GOT3 (cell line): ENCODE measurements at regions not wholly inside any gene's neighbourhood (a gene's known extent, or its start where the extent isn't known, plus 50 kb on each side); places are given as distances from the start of the nearest gene placed in this dataset.
"Not testable (repeated sequence)": the region's sequence is repeated elsewhere in the genome, so short reads cannot be mapped to it uniquely, and the experiment has no call there.

Experiments used
- DNase-seq: peaks from one replicate; lab custom pipeline; 2025; ENCODE audit warnings: mixed read lengths; lab: John Stamatoyannopoulos, UW

DNA sequence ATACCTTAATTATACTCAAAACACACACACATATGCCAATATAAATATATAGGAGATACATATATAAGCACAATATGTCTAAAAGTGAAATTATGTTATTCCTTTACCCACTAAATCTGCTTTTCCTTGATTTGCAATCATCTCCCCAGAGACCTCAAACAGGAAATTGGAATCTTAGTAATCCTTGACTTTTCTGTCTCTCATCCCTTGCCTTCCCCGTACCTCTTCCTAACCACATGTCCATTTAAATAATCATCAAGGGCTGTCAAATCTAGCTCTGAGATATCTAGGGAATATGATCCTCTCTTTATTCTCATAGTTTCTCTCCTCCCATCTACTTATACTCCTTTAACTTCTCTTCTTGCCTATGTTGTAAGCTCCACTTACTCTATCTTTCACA is 336.6 kb downstream of the HGF start:
- no peak for DNase-seq

DNA sequence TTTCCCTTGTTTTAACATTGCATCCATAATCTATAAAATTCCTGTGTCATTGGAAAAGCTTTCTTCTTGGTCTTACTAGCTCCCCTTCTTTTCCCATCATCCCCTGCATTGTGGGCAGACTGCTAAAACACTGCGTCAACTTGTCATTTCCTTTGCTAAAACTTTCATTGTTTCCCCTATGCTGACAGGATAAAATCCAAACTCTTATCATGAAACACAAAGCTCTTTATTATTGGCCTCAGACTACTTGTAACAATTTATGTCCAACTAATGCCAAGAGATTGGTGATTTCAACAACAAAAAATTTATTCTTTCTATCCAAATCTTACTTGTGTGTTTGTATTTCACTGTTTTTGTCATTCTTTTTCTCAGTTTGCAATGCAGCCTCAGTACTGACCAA is 339.1 kb downstream of the HGF start:
- no peak for DNase-seq

DNA sequence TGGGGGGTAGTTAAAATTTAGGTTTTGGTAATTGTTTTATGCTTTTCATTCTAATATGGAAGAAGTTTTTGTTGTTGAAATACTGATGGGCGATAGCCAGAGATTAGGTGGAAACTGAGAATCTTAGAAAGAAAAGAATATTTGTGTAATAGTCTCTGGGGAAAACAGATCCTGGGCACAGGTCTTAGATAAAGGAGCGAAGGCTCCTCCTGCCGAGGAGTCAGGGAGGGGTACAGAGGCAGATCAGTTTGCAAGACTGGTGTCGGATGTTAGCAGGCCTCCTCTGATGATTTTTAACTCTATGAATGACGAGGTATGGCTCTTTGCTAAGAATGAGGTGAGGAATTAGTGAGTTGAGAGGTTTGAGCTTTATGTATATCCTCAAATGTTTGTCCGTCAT is 339.7 kb downstream of the HGF start:
- no peak for DNase-seq

GRCh38 chr7:81427461-81427860 is 342.4 kb downstream of the HGF start:
- DNase-seq: no peak

GRCh38 chr7:81420526-81421226 is 349.2 kb downstream of the HGF start:
- DNase-seq: no peak

GRCh38 chr7:81419731-81420130 is 350.1 kb downstream of the HGF start:
- DNase-seq: no peak

GRCh38 chr7:81416659-81417058 is 353.2 kb downstream of the HGF start:
- no peak for DNase-seq

DNA sequence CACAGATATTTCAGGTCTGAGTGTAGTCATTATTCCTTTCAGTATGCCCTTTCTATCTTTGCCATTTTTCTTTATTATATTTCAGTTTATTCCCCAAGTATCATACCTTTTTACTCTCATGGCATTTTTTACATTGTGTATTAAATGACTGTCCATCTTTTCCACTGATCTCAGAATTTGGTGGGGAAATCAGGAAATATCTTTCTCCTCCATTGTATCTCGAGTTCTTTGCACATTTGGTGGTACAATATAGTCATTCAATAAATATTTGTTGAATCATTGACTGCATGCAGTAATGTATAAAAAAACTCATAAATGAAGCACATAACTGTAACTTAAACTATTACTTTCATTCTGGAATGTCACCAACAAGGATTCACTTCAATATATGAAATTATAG is 354.7 kb downstream of the HGF start:
- DNase-seq: no peak

DNA sequence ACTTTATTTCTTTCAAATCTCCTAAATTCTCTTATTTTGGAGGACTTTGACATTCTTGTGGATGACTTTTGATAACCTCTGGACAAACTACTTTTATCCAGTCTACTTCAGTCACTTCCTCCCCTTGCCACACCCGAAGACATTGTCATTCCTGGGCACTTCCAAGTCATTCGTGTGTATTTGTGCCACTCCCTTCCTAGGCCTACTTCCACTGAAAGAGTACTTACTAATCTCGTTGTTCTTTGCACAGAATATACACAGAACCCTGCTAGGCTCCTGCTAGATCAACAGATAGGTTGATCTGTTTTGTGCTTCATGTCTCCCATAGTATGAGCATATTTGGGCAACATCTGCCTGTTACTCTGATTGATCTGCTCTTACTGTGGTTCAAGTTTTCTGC is 355.4 kb downstream of the HGF start:
- DNase-seq: no peak

- DNase-seq: no peak
These were observed 359.3 kb downstream of the HGF start for GRCh38 chr7:81410471-81411117.

GRCh38 chr7:81408728-81409127 is 361.1 kb downstream of the HGF start:
- no peak for DNase-seq

- no peak for DNase-seq
These were observed 362.8 kb downstream of the HGF start for GRCh38 chr7:81407094-81407493.

DNA sequence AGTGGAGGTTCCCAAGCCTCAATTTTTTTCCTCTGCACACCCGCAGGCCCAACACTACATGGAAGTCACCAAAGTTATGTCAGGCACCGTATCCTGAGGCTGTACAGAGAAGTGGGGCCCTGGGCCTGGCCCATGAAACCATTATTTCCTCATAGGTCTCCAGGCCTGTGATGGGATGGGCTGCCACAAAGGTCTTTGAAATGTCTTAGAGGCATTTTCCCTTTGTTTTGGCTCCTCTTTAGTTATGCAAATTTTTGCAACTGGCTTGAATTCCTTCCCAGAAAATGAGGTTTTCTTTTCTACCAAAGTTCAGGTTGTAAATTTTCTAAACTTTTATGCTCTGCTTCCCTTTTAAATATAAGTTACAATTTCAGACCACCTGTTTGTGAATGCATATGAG is 365.2 kb downstream of the HGF start:
- no peak for DNase-seq

GRCh38 chr7:81402227-81402626 is 367.6 kb downstream of the HGF start:
- no peak for DNase-seq

DNA sequence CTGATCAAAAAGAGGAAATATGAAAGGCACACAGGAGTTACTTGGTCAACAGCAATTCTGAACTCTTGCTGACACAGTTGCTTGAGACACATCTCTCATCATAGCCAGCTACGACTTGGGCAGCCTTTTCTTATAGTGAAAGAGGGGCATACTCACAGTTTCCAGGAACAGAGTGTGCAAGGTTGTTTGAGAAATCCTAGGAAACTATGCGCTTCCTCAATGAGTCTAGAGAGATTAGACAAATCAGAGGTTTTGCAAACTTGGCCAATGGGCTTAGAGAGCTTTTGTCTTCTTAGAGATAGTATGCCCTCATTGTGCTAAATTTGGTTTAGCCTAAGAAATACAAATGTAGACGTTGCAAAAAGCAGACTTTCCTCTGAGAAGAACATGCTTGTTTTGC is 370.4 kb downstream of the HGF start:
- no peak for DNase-seq

DNA sequence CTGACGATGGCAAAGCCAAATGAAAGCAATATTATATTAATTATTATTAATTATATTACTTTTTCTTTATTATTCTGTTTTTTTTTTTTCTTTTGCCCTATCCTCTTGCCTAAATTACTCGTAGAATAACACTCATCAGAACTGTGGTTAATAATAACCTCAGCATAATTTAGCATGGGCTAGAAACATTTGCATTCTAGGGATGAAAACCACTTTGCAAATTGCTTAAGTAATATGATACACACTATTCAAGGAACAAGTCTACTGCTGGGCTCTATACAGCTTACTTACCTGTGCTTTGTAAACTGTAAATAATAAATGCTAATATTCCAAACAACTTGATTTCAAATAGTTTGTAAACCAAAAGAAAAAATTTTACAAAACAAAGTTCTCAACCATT is 375.8 kb downstream of the HGF start:
- no peak for DNase-seq

DNA sequence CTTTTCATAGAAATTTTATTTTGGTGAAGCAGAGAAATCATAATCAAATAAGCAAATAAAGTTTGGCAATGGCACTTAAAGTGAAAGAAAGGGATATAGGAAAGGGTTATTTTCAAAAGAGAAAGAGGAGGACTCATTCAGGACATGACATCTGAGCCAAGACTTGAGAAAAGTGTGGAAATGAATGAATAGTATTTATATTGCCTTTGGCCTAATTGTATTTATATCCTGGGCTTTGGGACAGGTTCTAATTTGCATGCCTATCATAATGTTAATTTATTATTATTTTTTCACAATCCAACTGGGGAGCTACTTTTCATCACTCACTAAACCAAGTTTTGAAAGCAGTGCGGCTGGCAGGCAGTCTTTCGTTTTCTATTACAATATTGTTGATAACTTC is 376.8 kb downstream of the HGF start:
- DNase-seq: no peak

DNA sequence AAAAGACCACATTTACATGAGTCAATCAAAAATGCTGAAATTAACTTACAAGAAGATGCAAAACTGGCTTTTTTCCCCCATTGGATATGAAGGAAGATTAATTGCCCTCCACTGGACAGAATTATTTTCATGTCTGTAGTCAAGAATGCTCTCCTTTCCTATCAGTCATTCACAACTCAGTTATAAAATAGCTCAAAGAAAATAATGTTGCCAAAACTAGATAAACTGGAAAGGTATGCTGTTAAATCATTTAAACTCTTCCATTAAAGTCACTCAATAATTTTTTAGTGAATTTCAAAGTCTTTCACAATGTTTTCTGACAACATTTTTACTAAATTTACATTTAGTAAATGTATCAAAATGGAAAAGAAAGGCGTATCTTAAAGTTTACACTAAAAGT is 384.5 kb downstream of the HGF start:
- DNase-seq: no peak

GRCh38 chr7:81383846-81384245 is 386.0 kb downstream of the HGF start:
- DNase-seq: no peak

DNA sequence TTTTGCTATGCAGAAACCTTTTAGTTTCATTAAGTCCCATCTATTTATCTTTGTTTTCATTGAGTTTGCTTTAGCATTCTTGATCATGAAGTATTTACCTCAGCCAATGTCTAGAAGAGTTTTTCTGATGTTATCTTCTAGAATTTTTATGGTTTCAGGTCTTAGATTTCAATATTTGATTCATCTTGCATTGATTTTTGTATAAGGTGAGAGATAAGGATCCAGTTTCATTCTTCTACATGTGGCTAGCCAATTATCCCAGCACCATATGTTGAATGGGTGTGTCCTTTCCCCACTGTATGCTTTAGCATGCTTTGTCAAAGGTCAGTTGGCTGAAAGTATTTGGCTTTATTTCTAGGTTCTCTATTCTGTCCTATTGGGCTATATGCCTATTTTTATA is 395.2 kb downstream of the HGF start:
- DNase-seq: not testable (repeated sequence)

DNA sequence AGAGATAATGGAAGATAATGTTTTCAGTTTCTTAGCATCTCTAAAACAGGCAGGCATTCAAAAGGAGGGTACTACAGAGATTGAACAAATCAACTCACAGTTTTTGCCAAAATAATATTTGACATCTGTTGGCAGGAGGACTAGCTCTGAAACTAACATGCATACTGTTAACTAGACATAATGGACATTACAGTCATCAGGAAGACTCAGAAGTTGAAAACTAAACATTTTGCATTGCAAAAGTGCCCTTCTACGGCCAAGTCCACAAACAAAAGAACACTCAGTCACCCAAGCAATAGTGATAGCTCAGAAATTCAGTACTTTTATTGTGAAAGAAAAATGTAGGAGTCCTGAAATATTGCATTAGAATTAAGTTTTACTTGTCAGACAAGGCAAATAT is 399.0 kb downstream of the HGF start:
- DNase-seq: no peak

DNA sequence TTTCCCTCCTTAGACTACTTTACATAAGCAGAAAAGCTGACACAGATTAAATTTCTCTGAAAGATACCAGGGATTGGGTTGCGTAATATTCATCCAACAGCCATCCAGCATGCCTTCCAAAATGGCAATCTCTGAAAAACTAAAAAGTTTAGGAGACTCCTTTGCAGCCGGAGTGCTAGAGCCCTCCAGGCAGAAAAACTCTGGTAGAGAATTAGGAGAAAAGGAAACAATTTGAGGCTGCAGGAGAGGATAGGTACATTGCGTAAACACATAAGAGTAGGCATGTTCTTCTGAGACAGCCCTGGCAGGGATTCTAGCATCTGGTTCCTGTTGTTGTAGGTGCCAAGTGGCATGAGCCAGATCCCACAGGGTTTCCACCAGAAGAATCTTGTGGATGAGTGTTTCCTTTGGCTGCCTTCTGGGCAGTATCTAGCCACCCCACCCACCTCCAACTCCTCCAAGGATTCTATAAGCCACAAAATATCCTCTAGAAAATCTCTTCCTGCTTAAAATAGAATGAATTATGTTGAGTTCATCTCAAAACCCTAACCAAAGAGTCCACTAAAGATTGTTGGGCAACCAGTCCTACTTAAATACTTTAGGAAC is 402.4 kb downstream of the HGF start:
- DNase-seq: peak; percentile 11

DNA sequence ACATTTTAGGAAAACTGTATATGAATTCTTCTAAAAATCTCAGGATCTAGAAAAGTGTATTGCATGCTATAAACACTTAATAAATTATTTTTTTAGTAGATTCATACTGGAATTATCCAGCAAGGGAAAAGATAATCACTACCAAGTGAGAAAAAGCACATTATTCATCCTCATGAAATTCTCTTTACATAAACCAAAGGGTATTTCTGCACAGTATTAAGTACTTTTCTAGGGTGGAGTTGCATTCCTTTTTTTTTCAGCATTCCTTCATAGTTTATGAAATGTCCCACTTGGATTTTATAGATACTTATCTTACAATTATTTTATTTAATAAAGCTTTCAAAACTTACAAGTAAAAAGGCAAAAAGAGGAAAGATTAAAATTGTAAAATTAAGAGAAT is 403.3 kb downstream of the HGF start:
- DNase-seq: no peak
